Fibroblast of skin of back (primary cell): ENCODE measurements at regions not wholly inside any gene's neighbourhood (a gene's known extent, or its start where the extent isn't known, plus 50 kb on each side); places are given as distances from the start of the nearest gene placed in this dataset.
"Not testable (repeated sequence)": the region's sequence is repeated elsewhere in the genome, so short reads cannot be mapped to it uniquely, and the experiment has no call there.

Source experiments
- DNase-seq: peaks from one replicate; pipeline ENCODE4 v3.0.0-alpha.2; 2013

GRCh38 chr10:22158426-22158825 lies 59.4 kb downstream of the EBLN1 start:
- DNase-seq = peak; percentile 21

GRCh38 chr10:22156750-22157149 lies 61.1 kb downstream of the EBLN1 start:
- DNase-seq = no peak

DNA sequence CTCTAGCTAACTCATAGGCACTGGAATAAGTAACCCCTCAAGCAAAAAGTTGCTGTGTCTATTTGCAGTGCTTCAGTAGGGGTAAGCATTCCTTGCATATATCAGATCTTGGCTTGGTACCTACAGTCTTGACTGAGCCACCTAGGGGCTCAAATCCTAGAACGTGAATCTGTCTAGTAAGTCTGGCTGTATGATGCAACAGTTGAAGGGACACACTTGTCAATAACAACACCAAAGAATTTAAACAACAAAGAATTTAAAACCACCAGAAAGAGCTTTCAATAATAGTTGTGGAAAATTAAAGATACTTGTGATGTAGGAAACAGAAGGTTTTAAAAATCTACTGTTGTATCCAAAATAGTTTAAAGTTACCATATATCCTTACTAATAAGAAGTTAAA lies 65.4 kb downstream of the EBLN1 start:
- no peak for DNase-seq

GRCh38 chr10:22150842-22151241 lies 67.0 kb downstream of the EBLN1 start:
- no peak for DNase-seq

GRCh38 chr10:22148961-22149360 lies 68.9 kb downstream of the EBLN1 start:
- peak; percentile 49 for DNase-seq

GRCh38 chr10:22145873-22146272 lies 71.9 kb downstream of the EBLN1 start:
- DNase-seq = not testable (repeated sequence)

GRCh38 chr10:22137542-22137941 lies 80.3 kb downstream of the EBLN1 start:
- no peak for DNase-seq

DNA sequence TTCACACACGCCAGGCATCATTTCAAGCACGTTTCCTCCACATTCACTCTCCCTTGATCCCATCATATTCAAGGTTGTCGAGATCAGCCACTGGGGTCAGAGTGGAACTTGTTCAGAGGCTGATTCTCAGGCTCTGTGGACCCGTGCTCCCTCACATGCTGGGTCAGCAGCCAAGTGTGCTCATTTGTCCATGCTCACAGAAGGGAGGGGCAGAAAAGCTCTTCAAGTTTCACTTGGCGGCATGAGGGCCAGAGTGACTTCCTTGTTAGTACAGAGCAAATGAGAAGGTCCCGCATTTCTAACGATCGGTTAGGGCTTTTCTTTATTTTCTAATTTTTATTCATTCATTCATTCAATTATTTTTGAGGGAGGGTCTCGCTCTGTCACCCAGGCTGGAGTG lies 82.2 kb downstream of the EBLN1 start:
- no peak for DNase-seq

DNA sequence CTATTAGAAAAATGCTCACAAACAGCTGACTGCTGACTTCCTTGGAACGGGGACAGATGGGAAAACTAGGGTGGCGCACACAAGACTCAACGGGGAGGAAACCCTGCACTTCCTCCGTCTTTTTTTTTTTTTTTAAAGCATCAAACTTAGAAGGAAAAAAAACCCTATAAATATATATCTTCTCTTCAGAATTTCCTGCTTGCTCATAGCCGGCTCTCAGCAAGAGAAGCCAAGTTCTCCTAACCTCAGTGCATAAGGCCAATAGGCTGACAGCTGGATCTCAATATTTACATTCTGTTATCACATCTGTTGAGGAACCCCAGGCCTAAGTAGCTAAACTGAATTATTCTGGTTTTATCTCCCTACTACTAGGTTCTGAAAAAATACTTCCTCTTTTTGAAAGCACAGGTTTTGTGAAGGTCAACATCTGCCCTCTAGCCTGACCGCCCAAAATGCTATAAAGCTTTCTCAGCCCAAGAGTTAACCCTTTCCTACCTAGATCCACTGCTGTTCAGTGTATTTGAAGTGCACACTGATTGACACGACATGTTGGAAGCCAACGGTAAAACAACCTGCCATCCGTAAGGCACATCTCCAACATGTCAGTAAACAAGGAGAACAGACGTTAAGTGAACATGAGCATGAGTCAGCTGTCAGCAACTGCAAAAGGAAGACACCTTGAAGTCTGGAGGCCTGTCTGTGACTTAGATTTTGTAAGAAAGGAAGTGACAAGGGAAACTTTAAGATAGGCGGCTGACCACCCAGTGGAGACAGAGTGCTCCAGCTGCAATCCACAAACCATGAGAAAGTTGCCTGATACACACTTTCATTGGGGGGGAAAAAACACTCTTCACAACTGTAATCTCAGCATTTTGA lies 83.8 kb downstream of the EBLN1 start:
- no peak for DNase-seq

DNA sequence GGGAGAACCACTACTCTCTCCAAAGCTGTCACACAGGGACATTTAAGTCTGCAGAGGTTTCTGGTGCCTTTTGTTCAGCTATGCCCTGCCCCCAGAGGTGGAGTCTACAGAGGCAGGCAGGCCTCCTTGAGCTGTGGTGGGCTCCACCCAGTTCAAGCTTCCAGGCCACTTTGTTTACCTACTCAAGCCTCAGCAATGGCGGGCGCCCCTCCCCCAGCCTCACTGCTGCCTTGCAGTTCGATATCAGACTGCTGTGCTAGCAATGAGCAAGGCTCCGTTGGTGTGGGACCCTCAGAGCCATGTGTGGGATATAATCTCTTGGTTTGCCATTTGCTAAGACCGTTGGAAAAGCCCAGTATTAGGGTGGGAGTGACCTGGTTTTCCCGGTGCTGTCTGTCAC lies 87.0 kb downstream of the EBLN1 start:
- not testable (repeated sequence) for DNase-seq

DNA sequence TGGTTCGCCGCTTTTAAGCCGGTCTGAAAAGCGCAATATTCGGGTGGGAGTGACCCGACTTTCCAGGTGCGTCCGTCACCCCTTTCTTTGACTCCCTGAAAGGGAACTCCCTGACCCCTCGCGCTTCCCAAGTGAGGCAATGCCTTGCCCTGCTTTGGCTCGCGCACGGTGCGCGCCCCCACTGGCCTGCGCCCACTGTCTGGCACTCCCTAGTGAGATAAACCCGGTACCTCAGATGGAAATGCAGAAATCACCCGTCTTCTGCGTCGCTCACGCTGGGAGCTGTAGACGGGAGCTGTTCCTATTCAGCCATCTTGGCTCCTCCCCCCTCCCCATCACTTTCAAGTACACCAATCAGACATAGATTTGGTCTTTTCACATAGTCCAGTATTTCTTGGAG lies 88.2 kb downstream of the EBLN1 start:
- DNase-seq = not testable (repeated sequence)

DNA sequence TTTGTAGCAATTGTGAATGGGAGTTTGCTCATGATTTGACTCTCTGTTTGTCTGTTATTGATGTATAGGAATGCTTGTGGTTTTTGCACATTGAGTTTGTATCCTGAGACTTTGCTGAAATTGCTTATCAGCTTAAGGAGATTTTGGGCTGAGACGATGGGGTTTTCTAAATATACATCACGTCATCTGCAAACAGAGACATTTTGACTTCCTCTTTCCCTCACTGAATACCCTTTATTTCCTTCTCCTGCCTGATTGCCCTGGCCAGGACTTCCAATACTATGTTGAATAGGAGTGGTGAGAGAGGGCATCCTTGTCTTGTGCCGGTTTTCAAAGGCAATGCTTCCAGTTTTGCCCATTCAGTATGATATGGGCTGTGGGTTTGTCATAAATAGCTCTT lies 96.6 kb downstream of the EBLN1 start:
- DNase-seq = not testable (repeated sequence)

- not testable (repeated sequence) for DNase-seq
These were observed 97.7 kb downstream of the EBLN1 start for GRCh38 chr10:22120072-22120471.

DNA sequence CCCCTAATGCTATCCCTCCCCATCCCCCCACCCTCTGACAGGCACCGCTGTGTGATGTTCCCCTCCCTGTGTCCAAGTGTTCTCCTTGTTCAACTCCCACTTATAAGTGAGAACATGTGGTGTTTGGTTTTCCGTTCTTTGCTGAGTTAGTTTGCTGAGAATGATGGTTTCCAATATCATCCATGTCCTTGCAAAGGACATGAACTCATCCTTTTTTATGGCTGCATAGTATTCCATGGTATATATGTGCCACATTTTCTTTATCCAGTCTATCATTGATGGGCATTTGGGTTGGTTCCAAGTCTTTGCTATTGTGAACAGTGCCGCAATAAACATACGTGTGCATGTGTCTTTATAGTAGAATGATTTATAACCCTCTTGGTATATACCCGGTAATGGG lies 98.2 kb downstream of the EBLN1 start:
- DNase-seq = not testable (repeated sequence)

GRCh38 chr10:22111705-22112104 lies 106.1 kb downstream of the EBLN1 start:
- DNase-seq = no peak

GRCh38 chr10:22111260-22111659 lies 106.6 kb downstream of the EBLN1 start:
- no peak for DNase-seq

DNA sequence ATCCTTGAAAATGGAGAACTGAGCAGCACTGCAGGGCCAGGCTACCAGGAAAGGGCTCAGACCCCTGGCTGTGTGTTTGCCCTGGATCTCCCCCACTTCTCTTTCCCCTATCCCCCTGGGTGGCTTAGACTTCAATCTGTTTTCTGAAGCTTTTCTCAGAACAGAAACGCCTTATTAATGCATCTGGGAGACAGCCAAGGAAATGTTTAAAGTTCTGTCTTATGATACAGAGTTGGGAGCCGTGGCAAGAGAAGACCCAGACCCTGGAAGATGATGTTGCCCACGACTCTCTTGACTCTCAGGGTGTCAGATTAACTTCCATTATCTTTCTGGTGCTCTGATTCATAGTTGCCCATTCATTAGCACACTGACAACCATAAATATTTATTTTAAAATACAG lies 107.1 kb downstream of the EBLN1 start:
- DNase-seq = no peak

DNA sequence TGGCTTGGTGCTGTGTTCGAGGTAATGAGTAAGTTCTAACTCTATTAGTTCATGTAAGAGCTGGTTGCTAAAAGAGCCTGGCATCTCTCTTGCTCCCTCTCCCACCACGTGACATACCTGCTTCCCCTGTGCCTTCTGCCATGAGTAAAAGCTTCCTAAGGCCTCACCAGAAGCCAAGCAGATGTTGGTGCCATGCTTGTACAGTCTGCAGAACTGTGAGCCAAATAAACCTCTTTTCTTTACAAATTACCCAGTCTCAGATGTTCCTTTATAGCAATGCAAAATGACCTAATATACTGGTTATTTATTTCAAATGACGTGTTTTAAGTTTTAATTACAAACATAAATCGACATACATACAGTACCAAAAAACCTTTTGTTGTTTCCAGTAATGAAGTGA lies 101.7 kb upstream of the DNAJC1 start:
- no peak for DNase-seq

- DNase-seq = no peak
These were observed 100.4 kb upstream of the DNAJC1 start for GRCh38 chr10:22103701-22104470.

DNA sequence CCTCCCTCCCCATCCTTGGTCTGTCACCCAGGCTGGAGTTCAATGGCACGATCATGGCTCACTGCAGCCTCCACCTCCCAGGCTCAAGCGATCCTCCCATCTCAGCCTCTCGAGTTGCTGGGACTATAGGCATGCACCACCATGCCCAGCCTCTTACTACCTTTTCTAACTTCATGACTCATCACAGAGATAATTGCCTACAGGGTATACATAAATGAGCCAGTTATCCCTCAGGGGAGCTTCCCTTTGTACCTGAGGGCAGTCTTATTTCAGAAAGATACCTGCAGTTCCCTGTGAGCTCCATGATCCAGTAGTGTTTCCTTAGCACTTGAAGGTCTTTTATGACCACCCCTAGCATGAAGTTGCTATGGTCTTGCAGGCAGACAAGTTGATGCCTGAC lies 94.2 kb upstream of the DNAJC1 start:
- no peak for DNase-seq

- DNase-seq = not testable (repeated sequence)
These were observed 87.7 kb upstream of the DNAJC1 start for GRCh38 chr10:22091260-22091659.

GRCh38 chr10:22087402-22087738 lies 83.8 kb upstream of the DNAJC1 start:
- DNase-seq = no peak

GRCh38 chr10:22086730-22087401 lies 83.3 kb upstream of the DNAJC1 start:
- peak; percentile 58 for DNase-seq
